ENCODE measurements at regions not wholly inside any gene's neighbourhood (a gene's known extent, or its start where the extent isn't known, plus 50 kb on each side); places are given as distances from the start of the nearest gene placed in this dataset.

DNA sequence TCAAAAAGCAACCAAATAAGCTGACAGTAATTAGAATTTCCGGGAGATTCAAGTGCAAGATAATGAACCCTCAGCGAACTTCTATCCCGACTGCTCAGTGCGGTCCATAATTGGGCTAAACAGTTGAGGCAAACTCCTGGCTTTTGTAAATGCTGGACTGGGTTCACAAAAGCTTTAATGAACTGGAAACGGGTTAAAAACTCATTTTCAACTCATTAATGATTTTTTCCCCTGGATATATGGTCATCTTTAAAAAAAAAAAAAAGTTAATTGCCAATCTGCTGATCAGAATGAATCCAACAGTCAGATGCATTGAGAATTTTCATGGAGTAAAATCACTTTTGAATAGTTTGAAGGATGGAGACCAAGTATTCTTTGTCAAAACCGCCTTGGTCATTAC, 79.5 kb upstream of the WWC1 start:
- no peak overlapping the region for H3K4me3 ChIP-seq (ENCODE audit: low read depth, low read length)
- TF ChIP-seq CTCF (IDR thresholded peaks at IDR 0.05; ENCODE audit: borderline replicate concordance, insufficient read depth, low read depth, low read length) = no peak

DNA sequence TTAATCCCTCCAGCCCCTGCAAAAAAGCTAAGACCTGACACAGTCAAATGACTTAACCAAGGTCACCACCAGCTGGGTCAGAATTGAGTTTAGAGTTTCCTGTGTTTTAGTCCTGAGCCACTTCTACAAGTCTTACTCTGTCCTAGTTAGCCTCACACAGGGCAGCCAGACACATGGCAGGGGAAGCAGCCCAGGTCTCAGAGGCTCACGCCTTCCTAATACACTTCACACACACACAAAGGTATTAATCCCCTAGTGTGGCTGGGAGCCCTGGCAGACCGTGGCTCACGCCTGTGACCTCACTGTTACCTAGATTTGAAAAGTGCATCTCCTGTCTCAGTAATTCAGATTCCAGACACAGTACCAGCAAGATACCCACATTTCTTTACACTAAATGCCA, 77.4 kb upstream of the WWC1 start:
- TF ChIP-seq CTCF (IDR thresholded peaks at IDR 0.05; ENCODE audit: borderline replicate concordance, insufficient read depth, low read depth, low read length) = no peak
- H3K4me3 ChIP-seq (ENCODE audit: low read depth, low read length) = no peak overlapping the region

- no peak for TF ChIP-seq CTCF (IDR thresholded peaks at IDR 0.05; ENCODE audit: borderline replicate concordance, insufficient read depth, low read depth, low read length)
- H3K4me3 ChIP-seq (ENCODE audit: low read depth, low read length) = no peak overlapping the region
Observed at GRCh38 chr5:168214886-168215285, 76.6 kb upstream of the WWC1 start.

- H3K4me3 ChIP-seq (ENCODE audit: low read depth, low read length) = no peak overlapping the region
- TF ChIP-seq CTCF (IDR thresholded peaks at IDR 0.05; ENCODE audit: borderline replicate concordance, insufficient read depth, low read depth, low read length) = no peak
Observed at GRCh38 chr5:168215646-168216045, 75.8 kb upstream of the WWC1 start.

DNA sequence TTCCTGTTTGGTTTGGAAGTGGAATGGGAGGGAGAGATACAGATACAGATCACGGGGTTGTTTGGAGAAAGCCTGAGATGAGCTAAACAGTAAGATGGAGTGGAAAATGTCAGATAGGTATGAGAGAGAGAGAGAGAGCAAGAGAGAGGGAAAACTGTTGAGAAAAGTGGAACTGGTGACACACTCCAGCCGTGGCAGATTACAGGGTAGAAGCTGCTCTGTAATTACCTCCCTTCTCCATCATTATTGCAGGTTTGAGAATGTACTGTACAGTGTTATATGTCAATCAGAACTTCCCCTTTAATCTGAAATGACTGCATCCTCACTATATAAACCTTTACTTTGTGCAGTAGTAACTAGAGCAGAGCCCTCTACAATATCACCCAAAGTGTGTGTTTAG, 74.5 kb upstream of the WWC1 start:
- TF ChIP-seq CTCF (IDR thresholded peaks at IDR 0.05; ENCODE audit: borderline replicate concordance, insufficient read depth, low read depth, low read length) = no peak
- H3K4me3 ChIP-seq (ENCODE audit: low read depth, low read length) = no peak overlapping the region

- H3K4me3 ChIP-seq (ENCODE audit: low read depth, low read length) = no peak overlapping the region
- no peak for TF ChIP-seq CTCF (IDR thresholded peaks at IDR 0.05; ENCODE audit: borderline replicate concordance, insufficient read depth, low read depth, low read length)
Observed at GRCh38 chr5:168217497-168217896, 73.9 kb upstream of the WWC1 start.

DNA sequence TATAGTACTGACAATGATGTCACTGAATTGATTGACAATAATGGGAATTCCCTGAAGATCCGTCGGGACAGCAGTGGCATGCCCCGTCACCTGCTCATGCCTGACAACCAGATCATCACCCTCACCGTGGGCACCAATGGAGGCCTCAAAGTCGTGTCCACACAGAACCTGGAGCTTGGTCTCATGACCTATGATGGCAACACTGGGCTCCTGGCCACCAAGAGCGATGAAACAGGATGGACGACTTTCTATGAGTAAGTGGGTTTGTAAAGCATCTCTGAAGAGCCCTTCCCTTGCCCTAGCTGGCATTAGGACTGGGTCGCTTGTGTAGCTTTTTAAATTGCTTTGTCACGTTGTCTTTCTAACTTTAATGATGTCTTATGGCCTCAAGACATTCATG, 72.7 kb upstream of the WWC1 start:
- no peak overlapping the region for H3K4me3 ChIP-seq (ENCODE audit: low read depth, low read length)
- TF ChIP-seq CTCF (IDR thresholded peaks at IDR 0.05; ENCODE audit: borderline replicate concordance, insufficient read depth, low read depth, low read length) = no peak

All from GM12875 (cell line).